ENCODE measurements at regions not wholly inside any gene's neighbourhood (a gene's known extent, or its start where the extent isn't known, plus 50 kb on each side); places are given as distances from the start of the nearest gene placed in this dataset.

DNA sequence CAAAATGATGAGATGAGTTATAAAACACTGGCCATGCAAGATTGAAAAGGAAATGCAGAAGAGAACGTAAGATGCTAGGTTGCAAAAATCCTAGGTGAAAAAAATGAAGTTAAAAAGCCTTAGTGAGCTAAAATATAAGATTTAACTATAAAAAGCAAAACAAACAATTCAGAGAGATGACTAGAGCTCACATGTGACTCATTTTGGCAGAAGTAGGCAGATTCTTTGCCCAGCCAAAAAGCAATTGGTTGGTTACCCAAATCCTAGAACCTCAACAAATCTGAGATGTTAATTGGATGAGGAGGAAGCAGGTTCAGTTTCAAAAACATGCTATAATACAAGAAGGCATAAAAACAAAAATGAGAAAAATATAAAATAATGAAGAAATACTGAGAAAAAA is 249.1 kb downstream of the OGFRL1 start:
- no peak for DNase-seq
- no peak for ATAC-seq
- Mint-ChIP-seq H3K4me1 (peaks cover 3% of the 10 kb centered on the region), H3K36me3 (ENCODE audit: low read depth) (no peaks in the 10 kb centered on the region), H3K4me3 (no peak overlapping the region), H3K27me3 (peaks cover 27% of the 10 kb centered on the region), H3K27ac (no peak overlapping the region)
- no peaks in the 10 kb centered on the region for H3K9me3 ChIP-seq (ENCODE audit: control insufficient read depth, low read length, poor library complexity, severe bottlenecking)

DNA sequence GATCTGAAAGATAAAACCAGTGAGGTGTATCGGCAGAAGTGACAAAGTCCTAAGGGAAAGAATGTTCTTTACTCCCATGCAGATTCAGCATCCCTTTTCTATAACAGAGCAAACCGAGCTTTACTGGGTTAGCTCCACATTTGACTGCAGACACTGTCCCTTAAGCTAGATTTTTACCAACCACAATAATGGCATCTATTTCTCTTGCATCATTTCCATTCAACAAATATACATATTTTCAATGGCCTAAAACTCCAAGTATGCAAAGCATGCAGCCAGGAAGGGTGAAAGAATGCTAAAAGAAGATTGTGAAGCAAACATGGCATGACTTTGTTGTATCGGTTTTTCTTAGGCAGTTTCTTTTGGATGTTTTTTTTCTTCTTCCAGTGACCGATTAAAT is 255.4 kb downstream of the OGFRL1 start:
- no peak overlapping the region for H3K27ac Mint-ChIP-seq
- H3K36me3 Mint-ChIP-seq (ENCODE audit: low read depth) = no peaks in the 10 kb centered on the region
- no peak overlapping the region for H3K4me3 Mint-ChIP-seq
- no peaks in the 10 kb centered on the region for H3K4me1 Mint-ChIP-seq
- DNase-seq (no peak), ATAC-seq (no peak)
- no peaks in the 10 kb centered on the region for H3K27me3 Mint-ChIP-seq
- H3K9me3 ChIP-seq (ENCODE audit: control insufficient read depth, low read length, poor library complexity, severe bottlenecking) = no peaks in the 10 kb centered on the region

DNA sequence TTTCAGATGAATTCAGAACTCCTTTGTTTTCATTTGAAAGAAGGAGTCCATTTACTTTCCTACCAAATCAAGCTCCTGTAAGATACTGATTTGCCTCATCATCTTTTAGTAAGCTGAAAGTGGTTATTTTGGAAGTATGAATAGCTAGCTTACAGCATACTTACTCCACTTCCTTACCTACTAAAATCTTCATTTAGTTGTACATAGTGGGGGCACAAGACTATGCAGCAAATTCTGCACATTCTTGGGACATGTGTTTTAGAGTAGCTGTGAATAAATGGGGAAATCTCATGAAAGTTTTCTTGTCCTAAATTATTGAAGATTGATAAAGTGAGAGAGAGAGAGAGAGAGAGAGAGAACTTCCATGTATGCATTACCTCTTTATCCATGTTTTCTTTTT is 256.3 kb downstream of the OGFRL1 start:
- H3K9me3 ChIP-seq (ENCODE audit: control insufficient read depth, low read length, poor library complexity, severe bottlenecking) = no peaks in the 10 kb centered on the region
- Mint-ChIP-seq H3K4me3 (no peak overlapping the region), H3K27me3 (no peaks in the 10 kb centered on the region), H3K4me1 (no peaks in the 10 kb centered on the region), H3K27ac (no peak overlapping the region), H3K36me3 (ENCODE audit: low read depth) (no peaks in the 10 kb centered on the region)
- no peak for DNase-seq
- no peak for ATAC-seq

DNA sequence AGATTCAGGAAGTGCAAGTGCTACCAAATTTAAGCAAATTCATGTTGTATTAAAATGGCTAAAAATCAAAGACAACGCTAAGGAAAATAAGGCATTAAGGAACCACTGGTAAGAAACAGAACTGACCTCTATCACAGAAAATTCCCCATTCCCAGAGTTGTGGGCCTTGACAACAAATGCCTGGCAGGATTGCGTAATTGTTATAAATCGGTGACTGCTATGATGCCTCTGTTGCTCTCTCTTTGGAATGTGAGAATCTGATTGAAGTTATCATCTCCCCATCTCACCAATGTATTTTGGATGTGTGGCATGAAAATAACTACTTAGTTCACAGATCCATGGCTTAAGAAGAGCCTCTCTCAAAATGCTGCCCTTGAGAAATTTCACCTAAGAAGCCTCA is 257.3 kb downstream of the OGFRL1 start:
- no peak overlapping the region for H3K27ac Mint-ChIP-seq
- no peaks in the 10 kb centered on the region for H3K9me3 ChIP-seq (ENCODE audit: control insufficient read depth, low read length, poor library complexity, severe bottlenecking)
- no peaks in the 10 kb centered on the region for H3K36me3 Mint-ChIP-seq (ENCODE audit: low read depth)
- DNase-seq (no peak), ATAC-seq (no peak)
- H3K4me1 Mint-ChIP-seq = no peaks in the 10 kb centered on the region
- no peak overlapping the region for H3K4me3 Mint-ChIP-seq
- no peaks in the 10 kb centered on the region for H3K27me3 Mint-ChIP-seq

DNA sequence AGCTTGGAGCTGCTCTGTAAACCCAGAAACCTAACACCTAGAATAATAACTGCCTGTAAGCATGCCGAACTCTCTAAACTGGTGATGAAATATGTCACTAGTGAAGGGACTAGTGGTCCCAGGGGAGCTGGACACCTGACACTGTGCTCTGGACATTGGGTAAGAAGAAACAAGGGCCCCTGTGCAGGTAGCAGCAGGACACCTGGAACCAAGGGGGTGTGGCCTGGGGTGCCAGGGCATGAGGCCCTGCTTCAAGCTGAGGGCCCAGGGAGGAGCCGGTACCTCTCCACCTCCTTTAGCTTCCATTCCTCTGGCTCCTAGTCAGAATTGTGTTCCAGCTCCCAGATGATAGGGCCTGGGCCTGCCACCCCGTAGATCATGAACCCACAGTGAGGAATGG is 263.2 kb downstream of the OGFRL1 start:
- Mint-ChIP-seq H3K27ac (no peak overlapping the region), H3K36me3 (ENCODE audit: low read depth) (peaks cover 2% of the 10 kb centered on the region), H3K4me1 (no peaks in the 10 kb centered on the region), H3K27me3 (no peaks in the 10 kb centered on the region), H3K4me3 (no peak overlapping the region)
- DNase-seq (no peak), ATAC-seq (no peak)
- no peaks in the 10 kb centered on the region for H3K9me3 ChIP-seq (ENCODE audit: control insufficient read depth, low read length, poor library complexity, severe bottlenecking)

DNA sequence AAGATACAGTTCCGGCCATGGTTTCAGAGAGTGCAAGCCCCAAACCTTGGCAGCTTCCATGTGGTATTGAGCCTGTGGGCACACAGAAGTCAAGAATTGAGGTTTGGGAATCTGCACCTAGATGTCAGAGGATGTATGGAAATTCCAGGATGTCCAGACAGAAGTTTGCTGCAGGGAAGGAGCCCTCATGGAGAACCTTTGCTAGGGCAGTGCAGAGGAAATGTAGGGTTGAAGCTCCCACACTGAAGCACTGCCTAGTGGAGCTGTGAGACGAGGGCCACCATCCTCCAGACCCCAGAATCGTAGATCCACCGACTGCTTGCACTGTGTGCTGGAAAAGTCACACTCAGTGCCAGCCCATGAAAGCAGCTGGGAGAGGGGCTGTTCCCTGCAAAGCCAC is 267.5 kb downstream of the OGFRL1 start:
- DNase-seq = no peak
- no peak for ATAC-seq
- H3K4me3 Mint-ChIP-seq = no peak overlapping the region
- H3K27me3 Mint-ChIP-seq = no peaks in the 10 kb centered on the region
- H3K27ac Mint-ChIP-seq = no peak overlapping the region
- H3K9me3 ChIP-seq (ENCODE audit: control insufficient read depth, low read length, poor library complexity, severe bottlenecking) = no peaks in the 10 kb centered on the region
- peaks cover 2% of the 10 kb centered on the region for H3K36me3 Mint-ChIP-seq (ENCODE audit: low read depth)
- H3K4me1 Mint-ChIP-seq = no peaks in the 10 kb centered on the region

DNA sequence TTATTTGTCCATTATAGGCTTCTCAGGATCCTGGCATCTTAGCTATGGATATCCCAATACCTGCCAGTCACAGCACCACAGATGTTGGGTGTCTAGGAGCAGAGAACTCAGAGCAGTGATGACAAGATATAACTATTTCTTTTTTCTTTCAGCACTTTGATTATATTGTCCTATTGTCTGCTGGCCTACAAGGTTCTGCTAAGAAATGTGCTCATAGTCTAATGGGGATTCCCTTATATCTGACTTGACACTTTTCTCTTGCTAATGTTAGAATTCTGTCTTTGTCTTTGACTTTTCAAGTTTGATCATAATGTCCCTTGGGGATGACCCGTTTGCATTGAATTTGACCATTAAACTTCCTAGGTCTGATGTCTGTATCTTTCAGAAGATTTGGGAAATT is 270.4 kb downstream of the OGFRL1 start:
- Mint-ChIP-seq H3K27me3 (no peaks in the 10 kb centered on the region), H3K27ac (no peak overlapping the region), H3K4me1 (no peaks in the 10 kb centered on the region), H3K4me3 (no peak overlapping the region), H3K36me3 (ENCODE audit: low read depth) (no peaks in the 10 kb centered on the region)
- no peaks in the 10 kb centered on the region for H3K9me3 ChIP-seq (ENCODE audit: control insufficient read depth, low read length, poor library complexity, severe bottlenecking)
- DNase-seq (no peak), ATAC-seq (no peak)

DNA sequence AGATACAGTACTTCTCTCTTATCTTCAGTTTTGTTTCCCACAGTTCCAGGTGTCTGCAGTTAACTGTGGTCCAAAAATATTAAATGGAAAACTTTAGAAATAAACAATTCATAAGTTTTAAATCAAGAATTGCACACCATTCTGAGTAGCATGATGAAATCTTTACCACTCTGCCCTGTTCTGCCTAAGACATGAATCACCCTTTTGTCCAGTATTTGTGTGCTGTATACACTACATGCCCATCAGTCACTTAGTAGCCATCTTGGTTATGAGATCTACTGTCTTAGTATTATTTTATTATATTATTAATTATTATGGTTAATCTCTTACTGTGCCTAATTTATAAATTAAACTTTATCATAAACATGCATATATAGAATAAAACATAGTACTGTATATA is 279.0 kb downstream of the OGFRL1 start:
- ATAC-seq = no peak

DNA sequence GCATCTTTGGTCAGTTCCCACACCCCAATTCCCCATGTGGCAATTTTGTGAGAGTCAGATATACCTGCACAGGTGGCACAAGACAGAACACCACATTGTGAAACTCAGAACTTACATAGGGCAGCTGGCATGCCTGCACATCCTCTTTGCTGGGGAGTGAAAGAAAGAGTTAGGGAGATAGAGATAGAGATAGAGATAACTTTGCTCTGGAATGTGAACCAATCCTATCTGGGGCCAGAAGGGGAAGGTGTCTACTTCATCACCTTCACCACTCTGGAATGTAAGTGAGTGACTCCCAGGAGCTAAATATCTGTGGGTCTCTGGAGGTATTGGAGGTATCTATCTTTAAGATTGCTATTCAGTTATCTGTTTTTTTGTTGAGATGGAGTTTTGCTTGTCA is 289.2 kb downstream of the OGFRL1 start:
- no peaks in the 10 kb centered on the region for H3K4me1 Mint-ChIP-seq
- H3K27ac Mint-ChIP-seq = no peak overlapping the region
- H3K27me3 Mint-ChIP-seq = no peaks in the 10 kb centered on the region
- DNase-seq (no peak), ATAC-seq (no peak)
- no peaks in the 10 kb centered on the region for H3K36me3 Mint-ChIP-seq (ENCODE audit: low read depth)
- no peak overlapping the region for H3K4me3 Mint-ChIP-seq
- no peaks in the 10 kb centered on the region for H3K9me3 ChIP-seq (ENCODE audit: control insufficient read depth, low read length, poor library complexity, severe bottlenecking)

More for the DNA sequence above, 279.0 kb downstream of the OGFRL1 start:
- no peak overlapping the region for H3K27ac Mint-ChIP-seq
- no peak for DNase-seq
- H3K27me3 Mint-ChIP-seq = no peaks in the 10 kb centered on the region
- no peak overlapping the region for H3K4me3 Mint-ChIP-seq
- H3K9me3 ChIP-seq (ENCODE audit: control insufficient read depth, low read length, poor library complexity, severe bottlenecking) = no peaks in the 10 kb centered on the region
- H3K36me3 Mint-ChIP-seq (ENCODE audit: low read depth) = no peaks in the 10 kb centered on the region
- no peaks in the 10 kb centered on the region for H3K4me1 Mint-ChIP-seq

DNA sequence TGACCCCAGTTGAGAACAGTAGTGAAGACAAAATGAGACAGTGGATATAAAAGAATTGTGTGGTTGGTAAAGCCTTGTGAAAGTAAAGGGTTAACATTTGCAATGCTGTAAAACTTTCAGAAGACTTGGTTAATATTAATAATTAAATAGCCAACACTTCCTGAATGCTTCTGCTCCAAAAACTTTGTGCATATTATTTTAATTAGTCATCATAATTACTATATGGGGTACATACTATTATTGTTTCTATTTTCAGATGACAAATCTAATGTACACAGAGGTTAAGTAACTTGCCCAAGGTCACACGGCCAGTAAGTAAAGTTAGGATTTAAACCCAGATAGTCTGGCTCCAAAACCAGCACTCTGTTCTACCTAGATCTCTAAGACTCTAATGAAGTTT is 291.3 kb downstream of the OGFRL1 start:
- H3K27ac Mint-ChIP-seq = no peak overlapping the region
- no peaks in the 10 kb centered on the region for H3K4me1 Mint-ChIP-seq
- H3K4me3 Mint-ChIP-seq = no peak overlapping the region
- no peak for ATAC-seq
- no peaks in the 10 kb centered on the region for H3K36me3 Mint-ChIP-seq (ENCODE audit: low read depth)
- DNase-seq = no peak
- H3K27me3 Mint-ChIP-seq = no peaks in the 10 kb centered on the region
- H3K9me3 ChIP-seq (ENCODE audit: control insufficient read depth, low read length, poor library complexity, severe bottlenecking) = no peaks in the 10 kb centered on the region

DNA sequence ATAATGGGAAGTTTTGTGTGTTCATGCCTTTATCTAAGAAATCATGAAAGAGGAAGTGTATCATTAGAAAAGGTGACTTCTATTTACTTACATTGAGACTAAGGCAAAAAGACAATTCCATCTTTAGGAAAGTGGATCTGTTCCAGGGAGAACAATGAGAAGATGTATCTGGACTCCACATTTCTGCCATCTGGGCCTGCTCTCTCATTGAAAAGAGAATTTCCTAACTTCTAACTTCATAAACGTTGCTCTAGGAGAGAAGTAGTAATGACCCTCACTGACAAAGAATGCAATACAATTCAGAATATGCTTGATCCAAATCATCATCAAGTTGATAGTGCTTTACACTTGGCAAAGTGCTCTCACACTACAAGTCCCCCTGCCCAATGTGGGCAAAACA is 294.2 kb downstream of the OGFRL1 start:
- no peaks in the 10 kb centered on the region for H3K36me3 Mint-ChIP-seq (ENCODE audit: low read depth)
- ATAC-seq (no peak), DNase-seq (no peak)
- H3K27me3 Mint-ChIP-seq = no peaks in the 10 kb centered on the region
- H3K4me1 Mint-ChIP-seq = no peaks in the 10 kb centered on the region
- no peak overlapping the region for H3K27ac Mint-ChIP-seq
- H3K9me3 ChIP-seq (ENCODE audit: control insufficient read depth, low read length, poor library complexity, severe bottlenecking) = no peaks in the 10 kb centered on the region
- no peak overlapping the region for H3K4me3 Mint-ChIP-seq

DNA sequence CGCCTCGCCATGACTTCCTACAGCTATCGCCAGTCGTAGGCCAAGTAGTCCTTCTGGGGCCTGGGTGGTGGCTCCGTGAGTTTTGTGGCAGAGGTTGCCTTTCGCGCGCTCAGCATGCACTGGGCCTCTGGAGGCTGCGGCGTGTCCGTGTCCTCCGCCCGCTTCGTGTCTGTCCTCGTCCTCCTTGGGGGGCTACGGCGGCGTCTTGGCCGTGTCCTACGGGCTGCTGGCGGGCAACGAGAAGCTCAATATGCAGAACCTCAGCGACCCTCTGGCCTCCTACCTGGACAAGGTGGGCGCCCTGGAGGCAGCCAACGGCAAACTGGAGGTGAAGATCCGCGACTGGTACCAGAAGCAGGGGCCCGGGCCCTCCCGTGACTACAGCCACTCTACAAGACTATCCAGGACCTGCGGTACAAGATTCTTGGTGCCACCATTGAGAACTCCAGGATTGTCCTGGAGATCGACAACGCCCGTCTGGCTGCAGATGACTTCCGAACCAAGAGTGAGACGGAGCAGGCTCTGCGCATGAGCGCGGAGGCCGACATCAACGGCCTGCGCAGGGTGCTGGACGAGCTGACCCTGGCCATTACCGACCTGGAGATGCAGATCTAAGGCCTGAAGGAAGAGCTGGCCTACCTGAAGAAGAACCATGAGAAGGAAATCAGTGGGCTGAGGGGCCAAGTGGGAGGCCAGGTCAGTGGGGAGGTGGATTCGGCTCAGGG is 296.3 kb downstream of the OGFRL1 start:
- DNase-seq (no peak), ATAC-seq (no peak)
- no peaks in the 10 kb centered on the region for H3K9me3 ChIP-seq (ENCODE audit: control insufficient read depth, low read length, poor library complexity, severe bottlenecking)
- Mint-ChIP-seq H3K27me3 (no peaks in the 10 kb centered on the region), H3K4me1 (no peaks in the 10 kb centered on the region), H3K27ac (peak overlapping the region; percentile 10), H3K36me3 (ENCODE audit: low read depth) (no peaks in the 10 kb centered on the region), H3K4me3 (no peak overlapping the region)

DNA sequence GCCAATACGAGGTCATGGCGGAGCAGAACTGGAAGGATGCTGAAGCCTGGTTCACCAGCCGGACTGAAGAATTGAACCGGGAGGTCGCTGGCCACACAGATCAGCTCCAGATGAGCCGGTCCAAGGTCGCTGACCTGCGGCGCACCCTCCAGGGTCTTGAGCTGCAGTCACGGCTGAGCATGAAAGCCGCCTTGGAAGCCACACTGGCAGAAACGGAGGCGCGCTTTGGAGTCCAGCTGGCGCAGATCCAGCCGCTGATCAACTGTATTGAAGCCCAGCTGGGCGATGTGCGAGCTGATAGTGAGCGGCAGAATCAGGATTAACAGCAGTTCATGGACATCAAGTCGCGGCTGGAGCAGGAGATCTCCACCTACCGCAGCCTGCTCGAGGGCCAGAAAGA is 296.9 kb downstream of the OGFRL1 start:
- no peaks in the 10 kb centered on the region for H3K27me3 Mint-ChIP-seq
- no peaks in the 10 kb centered on the region for H3K36me3 Mint-ChIP-seq (ENCODE audit: low read depth)
- no peak for DNase-seq
- no peak for ATAC-seq
- H3K4me1 Mint-ChIP-seq = no peaks in the 10 kb centered on the region
- no peak overlapping the region for H3K4me3 Mint-ChIP-seq
- H3K9me3 ChIP-seq (ENCODE audit: control insufficient read depth, low read length, poor library complexity, severe bottlenecking) = no peaks in the 10 kb centered on the region
- H3K27ac Mint-ChIP-seq = no peak overlapping the region

DNA sequence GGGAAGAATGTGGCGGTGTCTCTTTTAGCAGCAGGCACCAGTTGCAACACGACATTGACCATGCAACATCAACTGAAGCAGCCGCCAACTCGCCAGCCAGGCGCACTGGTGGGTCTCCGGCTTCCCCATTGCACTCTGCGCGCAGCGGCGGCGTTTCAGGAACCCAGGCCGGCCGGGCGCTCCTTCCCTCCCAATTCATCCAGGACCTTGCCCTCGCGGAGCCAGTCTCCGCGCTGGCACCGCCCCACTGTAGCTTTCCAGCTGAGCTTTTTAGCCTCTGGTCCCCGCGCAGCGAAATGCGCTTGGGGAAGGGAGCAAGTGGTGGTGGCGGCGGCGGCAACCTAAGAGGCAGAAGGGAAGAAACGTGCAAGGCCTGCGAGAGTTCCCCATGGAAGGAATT is 297.9 kb upstream of the RIMS1 start:
- H3K4me3 Mint-ChIP-seq = no peak overlapping the region
- H3K27ac Mint-ChIP-seq = no peak overlapping the region
- DNase-seq (no peak), ATAC-seq (no peak)
- no peaks in the 10 kb centered on the region for H3K36me3 Mint-ChIP-seq (ENCODE audit: low read depth)
- H3K9me3 ChIP-seq (ENCODE audit: control insufficient read depth, low read length, poor library complexity, severe bottlenecking) = no peaks in the 10 kb centered on the region
- H3K4me1 Mint-ChIP-seq = no peaks in the 10 kb centered on the region
- H3K27me3 Mint-ChIP-seq = no peaks in the 10 kb centered on the region

Measured in T-helper 17 cell (primary cell).